HFF-Myc (cell line): ENCODE measurements at regions not wholly inside any gene's neighbourhood (a gene's known extent, or its start where the extent isn't known, plus 50 kb on each side); places are given as distances from the start of the nearest gene placed in this dataset.
"Not testable (repeated sequence)": the region's sequence is repeated elsewhere in the genome, so short reads cannot be mapped to it uniquely, and the experiment has no call there.

Experiments
- DNase-seq: peaks from one replicate; pipeline ENCODE4 v3.0.0-alpha.2; 2011; ENCODE audit warnings: low read depth; ENCODE audit errors: extremely low read depth
- H3K4me3 ChIP-seq: replicated peaks from 2 replicates; pipeline ENCODE4 v1.5.1; 2011; ENCODE audit warnings: low read depth, mild to moderate bottlenecking, control low read depth, low read length
- TF ChIP-seq, protein P1 (sequence below): IDR thresholded peaks from 2 replicates; pipeline ENCODE4 v1.5.1; 2012; ENCODE audit warnings: mild to moderate bottlenecking, low read depth, low read length, control low read depth; ENCODE audit errors: missing control alignments

DNA sequence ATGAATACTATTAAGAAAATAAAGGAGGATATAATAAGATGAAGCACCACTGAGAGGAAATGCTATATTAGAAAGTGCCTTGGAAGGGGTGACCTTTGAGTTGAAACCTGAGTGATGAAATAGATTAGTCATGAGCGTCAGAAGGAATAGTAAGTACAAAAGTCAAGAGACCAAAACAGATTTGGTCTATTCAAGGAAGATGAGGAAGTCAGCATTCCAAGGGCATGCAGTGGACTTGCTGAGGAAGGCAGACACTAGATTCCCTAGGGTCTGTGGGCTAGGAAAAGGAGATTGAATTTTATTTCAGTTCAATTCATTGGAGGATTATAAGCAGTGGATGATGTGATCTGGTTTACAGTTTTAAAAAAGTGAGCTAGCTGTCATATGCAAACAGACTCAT, 73.0 kb upstream of the WDFY3 start:
- DNase-seq, result no peak
- TF ChIP-seq, protein P1, sequence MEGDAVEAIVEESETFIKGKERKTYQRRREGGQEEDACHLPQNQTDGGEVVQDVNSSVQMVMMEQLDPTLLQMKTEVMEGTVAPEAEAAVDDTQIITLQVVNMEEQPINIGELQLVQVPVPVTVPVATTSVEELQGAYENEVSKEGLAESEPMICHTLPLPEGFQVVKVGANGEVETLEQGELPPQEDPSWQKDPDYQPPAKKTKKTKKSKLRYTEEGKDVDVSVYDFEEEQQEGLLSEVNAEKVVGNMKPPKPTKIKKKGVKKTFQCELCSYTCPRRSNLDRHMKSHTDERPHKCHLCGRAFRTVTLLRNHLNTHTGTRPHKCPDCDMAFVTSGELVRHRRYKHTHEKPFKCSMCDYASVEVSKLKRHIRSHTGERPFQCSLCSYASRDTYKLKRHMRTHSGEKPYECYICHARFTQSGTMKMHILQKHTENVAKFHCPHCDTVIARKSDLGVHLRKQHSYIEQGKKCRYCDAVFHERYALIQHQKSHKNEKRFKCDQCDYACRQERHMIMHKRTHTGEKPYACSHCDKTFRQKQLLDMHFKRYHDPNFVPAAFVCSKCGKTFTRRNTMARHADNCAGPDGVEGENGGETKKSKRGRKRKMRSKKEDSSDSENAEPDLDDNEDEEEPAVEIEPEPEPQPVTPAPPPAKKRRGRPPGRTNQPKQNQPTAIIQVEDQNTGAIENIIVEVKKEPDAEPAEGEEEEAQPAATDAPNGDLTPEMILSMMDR, result no peak
- no peak overlapping the region for H3K4me3 ChIP-seq

- DNase-seq, H3K4me3 ChIP-seq: not testable (repeated sequence)
Observed at GRCh38 chr4:85043812-85044496, 77.5 kb upstream of the WDFY3 start.

GRCh38 chr4:85050736-85051135, 84.2 kb upstream of the WDFY3 start:
- TF ChIP-seq, protein P1, result no peak
- no peak for DNase-seq
- H3K4me3 ChIP-seq, result no peak overlapping the region

- TF ChIP-seq, protein P1, result no peak
- no peak overlapping the region for H3K4me3 ChIP-seq
- DNase-seq, result no peak
Observed at GRCh38 chr4:85051526-85051925, 85.0 kb upstream of the WDFY3 start.

GRCh38 chr4:85054925-85055324, 88.4 kb upstream of the WDFY3 start:
- H3K4me3 ChIP-seq, DNase-seq: not testable (repeated sequence)

DNA sequence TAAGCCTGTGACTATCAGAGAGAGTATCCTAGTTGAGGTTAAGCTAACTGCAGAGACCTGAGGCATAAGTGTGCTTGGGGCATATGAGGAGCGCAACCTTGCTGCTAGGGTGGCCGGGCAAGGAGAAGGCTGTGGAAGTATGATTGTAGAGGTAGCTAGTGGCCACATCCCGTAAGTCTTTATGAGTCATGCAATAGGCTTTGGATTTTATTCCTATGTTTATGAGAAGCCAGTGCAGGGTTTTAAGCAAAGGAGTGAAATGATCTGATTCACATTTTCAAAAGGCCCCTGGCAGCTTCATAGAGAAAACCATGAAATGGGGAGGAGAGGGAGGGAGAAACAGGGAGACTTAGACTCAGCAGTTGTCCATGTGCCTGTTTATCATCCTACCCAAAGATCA, 92.1 kb upstream of the WDFY3 start:
- no peak overlapping the region for H3K4me3 ChIP-seq
- DNase-seq, result no peak
- TF ChIP-seq, protein P1, result no peak

GRCh38 chr4:85061974-85062373, 95.5 kb upstream of the WDFY3 start:
- TF ChIP-seq, protein P1, result no peak
- DNase-seq, result no peak
- no peak overlapping the region for H3K4me3 ChIP-seq

GRCh38 chr4:85062466-85062865, 96.0 kb upstream of the WDFY3 start:
- TF ChIP-seq, protein P1, result no peak
- no peak for DNase-seq
- no peak overlapping the region for H3K4me3 ChIP-seq
